Cardiac fibroblast (primary cell): ENCODE measurements at regions not wholly inside any gene's neighbourhood (a gene's known extent, or its start where the extent isn't known, plus 50 kb on each side); places are given as distances from the start of the nearest gene placed in this dataset.
"Not testable (repeated sequence)": the region's sequence is repeated elsewhere in the genome, so short reads cannot be mapped to it uniquely, and the experiment has no call there.

Experiments used
- DNase-seq, 2 donors: peaks; one replicate each; pipeline versions ENCODE4 v3.0.0 to v3.0.0-alpha.2; 2010; ENCODE audit warnings: low read depth in 2 of 2
- H3K4me3 ChIP-seq, 2 donors: replicated peaks in 1 of 2; 1 replicate in 1 of 2; 2 replicates in 1 of 2; pipeline ENCODE4 v1.5.1; 2011; ENCODE audit warnings: low read depth in 2 of 2, low read length in 2 of 2, mild to moderate bottlenecking in 2 of 2, moderate library complexity in 1 of 2
- CTCF ChIP-seq: IDR thresholded peaks from one replicate; pipeline ENCODE4 v1.5.1; 2011; ENCODE audit warnings: low read depth, mild to moderate bottlenecking, low read length, inconsistent platforms

- DNase-seq = peak; percentile 26 to 66
- no peak for TF ChIP-seq CTCF
Measured at GRCh38 chr5:108560581-108560980, 178.7 kb upstream of the FBXL17 start.

GRCh38 chr5:108560166-108560565 is 178.3 kb upstream of the FBXL17 start:
- no peak overlapping the region for H3K4me3 ChIP-seq
- no peak for DNase-seq
- no peak for TF ChIP-seq CTCF

More at GRCh38 chr5:108560581-108560980, 178.7 kb upstream of the FBXL17 start:
- no peak overlapping the region for H3K4me3 ChIP-seq

- DNase-seq, H3K4me3 ChIP-seq: not testable (repeated sequence)
Measured at GRCh38 chr5:108558840-108559239, 176.9 kb upstream of the FBXL17 start.

- H3K4me3 ChIP-seq, DNase-seq: not testable (repeated sequence)
Measured at GRCh38 chr5:108558142-108558541, 176.2 kb upstream of the FBXL17 start.

- no peak for DNase-seq
- no peak for TF ChIP-seq CTCF
- no peak overlapping the region for H3K4me3 ChIP-seq
Measured at GRCh38 chr5:108557686-108558085, 175.8 kb upstream of the FBXL17 start.

- no peak overlapping the region for H3K4me3 ChIP-seq
- no peak for TF ChIP-seq CTCF
- no peak for DNase-seq
Measured at GRCh38 chr5:108556441-108557145, 174.7 kb upstream of the FBXL17 start.

GRCh38 chr5:108548684-108549596 is 167.0 kb upstream of the FBXL17 start:
- DNase-seq = no peak

More at GRCh38 chr5:108548684-108549596, 167.0 kb upstream of the FBXL17 start:
- no peak overlapping the region for H3K4me3 ChIP-seq
- TF ChIP-seq CTCF = no peak
